GM19468 (cell line): ENCODE measurements at regions not wholly inside any gene's neighbourhood (a gene's known extent, or its start where the extent isn't known, plus 50 kb on each side); places are given as distances from the start of the nearest gene placed in this dataset.
"Not testable (repeated sequence)": the region's sequence is repeated elsewhere in the genome, so short reads cannot be mapped to it uniquely, and the experiment has no call there.

Experiments used
- ATAC-seq: cut with Tn5 transposase; IDR thresholded peaks from one replicate; pipeline ENCODE4 v1.9.1; 2021; ENCODE audit warnings: mild to moderate bottlenecking, moderate library complexity, moderate number of reproducible peaks; ENCODE audit not compliant: unreplicated experiment; ENCODE audit errors: extremely low read depth

GRCh38 chr7:65317372-65317771 lies 56.3 kb upstream of the ZNF92 start:
- ATAC-seq: no peak

- ATAC-seq: no peak
Measured at GRCh38 chr7:65310761-65311160, 62.9 kb upstream of the ZNF92 start.

- no peak for ATAC-seq
Measured at GRCh38 chr7:65308300-65308678, 65.4 kb upstream of the ZNF92 start.

GRCh38 chr7:65307651-65308299 lies 65.9 kb upstream of the ZNF92 start:
- ATAC-seq: peak; percentile 48

- no peak for ATAC-seq
Measured at GRCh38 chr7:65304175-65304574, 69.5 kb upstream of the ZNF92 start.

GRCh38 chr7:65302883-65303282 lies 70.8 kb upstream of the ZNF92 start:
- ATAC-seq: no peak

GRCh38 chr7:65301007-65301406 lies 72.6 kb upstream of the ZNF92 start:
- no peak for ATAC-seq

- ATAC-seq: no peak
Measured at GRCh38 chr7:65295409-65295808, 78.2 kb upstream of the ZNF92 start.

GRCh38 chr7:65290340-65290739 lies 83.3 kb upstream of the ZNF92 start:
- not testable (repeated sequence) for ATAC-seq

GRCh38 chr7:65287023-65287422 lies 86.6 kb upstream of the ZNF92 start:
- ATAC-seq: no peak

GRCh38 chr7:65285906-65286864 lies 87.5 kb upstream of the ZNF92 start:
- no peak for ATAC-seq

- not testable (repeated sequence) for ATAC-seq
Measured at GRCh38 chr7:65285241-65285640, 88.4 kb upstream of the ZNF92 start.

GRCh38 chr7:65279795-65280194 lies 93.9 kb upstream of the ZNF92 start:
- ATAC-seq: no peak

GRCh38 chr7:65276822-65277221 lies 96.8 kb upstream of the ZNF92 start:
- ATAC-seq: no peak

GRCh38 chr7:65271502-65271901 lies 102.2 kb upstream of the ZNF92 start:
- ATAC-seq: not testable (repeated sequence)

GRCh38 chr7:65269150-65269856 lies 104.4 kb upstream of the ZNF92 start:
- ATAC-seq: peak; percentile 89

GRCh38 chr7:65268782-65269149 lies 104.9 kb upstream of the ZNF92 start:
- no peak for ATAC-seq

- ATAC-seq: no peak
Measured at GRCh38 chr7:65265933-65266519, 107.6 kb upstream of the ZNF92 start.

- no peak for ATAC-seq
Measured at GRCh38 chr7:65264258-65264657, 109.4 kb upstream of the ZNF92 start.

GRCh38 chr7:65260673-65261072 lies 113.0 kb upstream of the ZNF92 start:
- ATAC-seq: not testable (repeated sequence)
